ENCODE measurements at regions not wholly inside any gene's neighbourhood (a gene's known extent, or its start where the extent isn't known, plus 50 kb on each side); places are given as distances from the start of the nearest gene placed in this dataset.

DNA sequence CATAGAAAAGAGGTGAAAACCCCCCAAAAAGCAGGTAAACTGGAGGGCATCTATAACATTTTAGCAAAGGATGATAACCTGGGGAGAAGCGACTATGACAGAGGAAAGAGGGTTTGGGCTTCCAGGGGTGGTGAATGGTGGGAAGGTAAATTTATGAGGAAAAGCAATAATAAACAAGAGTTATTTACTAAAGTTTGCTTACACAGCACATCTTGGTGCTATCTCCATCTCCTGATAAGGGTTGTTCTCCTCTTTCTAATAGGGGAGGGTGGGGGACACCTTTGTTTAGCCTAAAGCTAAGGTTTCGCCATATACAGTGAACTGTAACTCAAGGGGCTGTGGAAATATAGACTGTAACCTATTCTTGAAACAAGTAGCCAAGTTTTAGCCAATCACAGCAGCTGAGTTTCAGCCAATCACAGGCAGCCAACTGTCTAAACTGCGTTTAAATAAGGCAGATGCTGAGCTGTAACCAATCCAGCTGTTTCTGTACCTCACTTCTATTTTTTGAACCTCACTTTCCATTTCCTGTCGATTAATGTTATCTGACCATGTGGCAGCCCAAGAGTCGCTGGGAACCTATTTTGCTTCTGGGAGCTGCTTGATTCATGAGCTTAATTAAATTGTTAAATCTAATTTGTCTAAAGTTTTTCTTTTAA lies 191.8 kb downstream of the MAP2K6 start:
- TF ChIP-seq EZH2 (IDR thresholded peaks at IDR 0.05; ENCODE audit: insufficient read depth, poor library complexity, severe bottlenecking): no peak
- no peak for TF ChIP-seq EZH2phosphoT487 (IDR thresholded peaks at IDR 0.05; ENCODE audit: insufficient read depth, low read depth)

Data from GM23248 (cell line).